K562 (cell line): ENCODE measurements at regions not wholly inside any gene's neighbourhood (a gene's known extent, or its start where the extent isn't known, plus 50 kb on each side); places are given as distances from the start of the nearest gene placed in this dataset.

Source experiments
- BACH1 ChIP-seq: fragments of 200-800 bp; sonication (Bioruptor generic); IDR thresholded peaks from 2 replicates; pipeline ENCODE4 v1.6.1; 2016; ENCODE audit warnings: missing genetic modification characterization, missing compliant biosample characterization
- BDP1 ChIP-seq: IDR thresholded peaks from 3 replicates; pipeline ENCODE4 v1.6.1; 2011; ENCODE audit not compliant: insufficient read length, insufficient read depth
- CBFB ChIP-seq: sonication (generic); formaldehyde crosslinking; IDR thresholded peaks from 2 replicates; pipeline ENCODE4 v1.4.0; 2020; ENCODE audit warnings: mild to moderate bottlenecking, missing genetic modification reagents
- CREM ChIP-seq: IDR thresholded peaks from 2 replicates; pipeline ENCODE4 v1.6.1; 2014; ENCODE audit warnings: antibody characterized with exemption, low read depth
- EP300 ChIP-seq: IDR thresholded peaks from 2 replicates; pipeline ENCODE4 v1.6.1; 2012; ENCODE audit warnings: low read length, improper control_type of control experiment
- FOSL1 ChIP-seq: fragments of 200-800 bp; sonication (Bioruptor generic); conservative IDR thresholded peaks from 2 replicates; pipeline ENCODE4 v1.6.1; 2016; ENCODE audit warnings: missing genetic modification characterization, missing compliant biosample characterization
- HDGF ChIP-seq: fragments of 450-650 bp; IDR thresholded peaks from 2 replicates; pipeline ENCODE4 v1.6.1; 2016
- NCOR1 ChIP-seq: fragments of 450-650 bp; IDR thresholded peaks from 2 replicates; pipeline ENCODE4 v1.6.1; 2016; ENCODE audit warnings: mild to moderate bottlenecking, moderate library complexity
- PURB ChIP-seq: sonication (generic); formaldehyde crosslinking; IDR thresholded peaks from 2 replicates; pipeline ENCODE4 v1.9.0; 2021; ENCODE audit warnings: low read depth, mild to moderate bottlenecking, missing genetic modification reagents
- TEAD4 ChIP-seq, 2 experiments: sonication (generic) in 1 of 2; formaldehyde crosslinking in 1 of 2; IDR thresholded peaks; 2 replicates each; pipeline versions ENCODE4 v1.6.1 to v1.8.0; 2012 to 2022; ENCODE audit warnings: borderline replicate concordance in 1 of 2, inconsistent platforms in 1 of 2, low read length in 1 of 2, mild to moderate bottlenecking in 1 of 2, missing genetic modification reagents in 1 of 2
- ZKSCAN1 ChIP-seq: fragments of 150-350 bp; IDR thresholded peaks from 2 replicates; pipeline ENCODE4 v1.6.1; 2016; ENCODE audit warnings: low read depth, low read length
- TF ChIP-seq, protein P1 (sequence below), 2 experiments: fragments of 450-650 bp in 1 of 2; sonication (generic) in 1 of 2; formaldehyde crosslinking in 1 of 2; IDR thresholded peaks; 2 replicates each; pipeline versions ENCODE4 v1.7.1 to v1.9.0; 2016 to 2022; ENCODE audit warnings: inconsistent platforms in 1 of 2, mild to moderate bottlenecking in 1 of 2, missing genetic modification reagents in 1 of 2
- TF ChIP-seq, protein P2 (sequence below): fragments of 250-450 bp; sonication (Bioruptor Pico); IDR thresholded peaks from 2 replicates; pipeline ENCODE4 v1.5.0; 2022; ENCODE audit warnings: mild to moderate bottlenecking
- TF ChIP-seq, protein P3 (sequence below): sonication (generic); formaldehyde crosslinking; IDR thresholded peaks from 2 replicates; pipeline ENCODE4 v1.9.0; 2022; ENCODE audit warnings: mild to moderate bottlenecking, missing genetic modification reagents

DNA sequence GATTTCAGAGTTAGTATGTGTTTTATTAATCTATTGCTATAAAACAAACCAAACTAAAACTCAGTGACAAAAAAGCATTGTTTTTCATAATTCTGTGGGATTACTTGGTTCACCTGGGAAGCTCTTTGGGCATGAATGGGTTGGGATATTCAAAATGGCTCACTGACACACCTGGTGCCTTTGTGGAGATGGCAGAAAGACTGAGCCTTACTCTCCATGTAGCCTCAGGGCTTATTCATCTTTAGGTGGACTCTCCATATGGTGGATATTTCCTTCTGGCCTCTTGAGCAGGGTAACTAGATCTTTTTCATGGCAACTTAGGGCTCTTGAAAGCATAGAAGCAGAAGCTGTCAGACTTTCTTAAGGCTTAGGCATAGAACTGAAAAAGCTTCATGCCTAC is 1102.8 kb upstream of the SEL1L start:
- TF ChIP-seq BDP1 = no peak
- TF ChIP-seq, protein P1, sequence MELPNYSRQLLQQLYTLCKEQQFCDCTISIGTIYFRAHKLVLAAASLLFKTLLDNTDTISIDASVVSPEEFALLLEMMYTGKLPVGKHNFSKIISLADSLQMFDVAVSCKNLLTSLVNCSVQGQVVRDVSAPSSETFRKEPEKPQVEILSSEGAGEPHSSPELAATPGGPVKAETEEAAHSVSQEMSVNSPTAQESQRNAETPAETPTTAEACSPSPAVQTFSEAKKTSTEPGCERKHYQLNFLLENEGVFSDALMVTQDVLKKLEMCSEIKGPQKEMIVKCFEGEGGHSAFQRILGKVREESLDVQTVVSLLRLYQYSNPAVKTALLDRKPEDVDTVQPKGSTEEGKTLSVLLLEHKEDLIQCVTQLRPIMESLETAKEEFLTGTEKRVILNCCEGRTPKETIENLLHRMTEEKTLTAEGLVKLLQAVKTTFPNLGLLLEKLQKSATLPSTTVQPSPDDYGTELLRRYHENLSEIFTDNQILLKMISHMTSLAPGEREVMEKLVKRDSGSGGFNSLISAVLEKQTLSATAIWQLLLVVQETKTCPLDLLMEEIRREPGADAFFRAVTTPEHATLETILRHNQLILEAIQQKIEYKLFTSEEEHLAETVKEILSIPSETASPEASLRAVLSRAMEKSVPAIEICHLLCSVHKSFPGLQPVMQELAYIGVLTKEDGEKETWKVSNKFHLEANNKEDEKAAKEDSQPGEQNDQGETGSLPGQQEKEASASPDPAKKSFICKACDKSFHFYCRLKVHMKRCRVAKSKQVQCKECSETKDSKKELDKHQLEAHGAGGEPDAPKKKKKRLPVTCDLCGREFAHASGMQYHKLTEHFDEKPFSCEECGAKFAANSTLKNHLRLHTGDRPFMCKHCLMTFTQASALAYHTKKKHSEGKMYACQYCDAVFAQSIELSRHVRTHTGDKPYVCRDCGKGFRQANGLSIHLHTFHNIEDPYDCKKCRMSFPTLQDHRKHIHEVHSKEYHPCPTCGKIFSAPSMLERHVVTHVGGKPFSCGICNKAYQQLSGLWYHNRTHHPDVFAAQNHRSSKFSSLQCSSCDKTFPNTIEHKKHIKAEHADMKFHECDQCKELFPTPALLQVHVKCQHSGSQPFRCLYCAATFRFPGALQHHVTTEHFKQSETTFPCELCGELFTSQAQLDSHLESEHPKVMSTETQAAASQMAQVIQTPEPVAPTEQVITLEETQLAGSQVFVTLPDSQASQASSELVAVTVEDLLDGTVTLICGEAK (IDR thresholded peaks at IDR 0.05) = no peak
- TF ChIP-seq, protein P1 (CRISPR knock-in tag; IDR thresholded peaks at IDR 0.05) = no peak
- TF ChIP-seq BACH1 (tag) = no peak
- TF ChIP-seq TEAD4 (IDR thresholded peaks at IDR 0.05; ENCODE audit: low read length) = no peak
- TF ChIP-seq TEAD4 (CRISPR knock-in tag; IDR thresholded peaks at IDR 0.05; ENCODE audit: borderline replicate concordance) = no peak
- TF ChIP-seq ZKSCAN1 = no peak
- TF ChIP-seq, protein P2, sequence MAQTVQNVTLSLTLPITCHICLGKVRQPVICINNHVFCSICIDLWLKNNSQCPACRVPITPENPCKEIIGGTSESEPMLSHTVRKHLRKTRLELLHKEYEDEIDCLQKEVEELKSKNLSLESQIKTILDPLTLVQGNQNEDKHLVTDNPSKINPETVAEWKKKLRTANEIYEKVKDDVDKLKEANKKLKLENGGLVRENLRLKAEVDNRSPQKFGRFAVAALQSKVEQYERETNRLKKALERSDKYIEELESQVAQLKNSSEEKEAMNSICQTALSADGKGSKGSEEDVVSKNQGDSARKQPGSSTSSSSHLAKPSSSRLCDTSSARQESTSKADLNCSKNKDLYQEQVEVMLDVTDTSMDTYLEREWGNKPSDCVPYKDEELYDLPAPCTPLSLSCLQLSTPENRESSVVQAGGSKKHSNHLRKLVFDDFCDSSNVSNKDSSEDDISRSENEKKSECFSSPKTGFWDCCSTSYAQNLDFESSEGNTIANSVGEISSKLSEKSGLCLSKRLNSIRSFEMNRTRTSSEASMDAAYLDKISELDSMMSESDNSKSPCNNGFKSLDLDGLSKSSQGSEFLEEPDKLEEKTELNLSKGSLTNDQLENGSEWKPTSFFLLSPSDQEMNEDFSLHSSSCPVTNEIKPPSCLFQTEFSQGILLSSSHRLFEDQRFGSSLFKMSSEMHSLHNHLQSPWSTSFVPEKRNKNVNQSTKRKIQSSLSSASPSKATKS (CRISPR knock-in tag) = no peak
- TF ChIP-seq CREM = no peak
- TF ChIP-seq EP300 = no peak
- TF ChIP-seq FOSL1 (tag) = no peak
- TF ChIP-seq, protein P3, sequence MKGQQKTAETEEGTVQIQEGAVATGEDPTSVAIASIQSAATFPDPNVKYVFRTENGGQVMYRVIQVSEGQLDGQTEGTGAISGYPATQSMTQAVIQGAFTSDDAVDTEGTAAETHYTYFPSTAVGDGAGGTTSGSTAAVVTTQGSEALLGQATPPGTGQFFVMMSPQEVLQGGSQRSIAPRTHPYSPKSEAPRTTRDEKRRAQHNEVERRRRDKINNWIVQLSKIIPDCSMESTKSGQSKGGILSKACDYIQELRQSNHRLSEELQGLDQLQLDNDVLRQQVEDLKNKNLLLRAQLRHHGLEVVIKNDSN (CRISPR knock-in tag) = no peak
- no peak for TF ChIP-seq CBFB (CRISPR knock-in tag)
- no peak for TF ChIP-seq NCOR1
- TF ChIP-seq HDGF = no peak
- TF ChIP-seq PURB (CRISPR knock-in tag) = no peak
